DMS114 treated with DMSO at 0.1 percent for 48 hours (cell line): ENCODE measurements at regions not wholly inside any gene's neighbourhood (a gene's known extent, or its start where the extent isn't known, plus 50 kb on each side); places are given as distances from the start of the nearest gene placed in this dataset.

Experiments
- DNase-seq: peaks from one replicate; lab custom pipeline; 2025; ENCODE audit not compliant: unreplicated experiment; lab: John Stamatoyannopoulos, UW

GRCh38 chr6:10248378-10248843 is 166.5 kb downstream of the TFAP2A start:
- DNase-seq = no peak

GRCh38 chr6:10237298-10238038 is 177.4 kb downstream of the TFAP2A start:
- no peak for DNase-seq

GRCh38 chr6:10235344-10235743 is 179.5 kb downstream of the TFAP2A start:
- DNase-seq = no peak

GRCh38 chr6:10230531-10230930 is 184.3 kb downstream of the TFAP2A start:
- DNase-seq = no peak

- DNase-seq = no peak
These were observed 191.0 kb downstream of the TFAP2A start for GRCh38 chr6:10223841-10224240.

- DNase-seq = no peak
These were observed 193.7 kb downstream of the TFAP2A start for GRCh38 chr6:10221178-10221577.

- DNase-seq = no peak
These were observed 195.4 kb downstream of the TFAP2A start for GRCh38 chr6:10219510-10219909.

GRCh38 chr6:10217111-10217510 is 197.8 kb downstream of the TFAP2A start:
- DNase-seq = no peak

- DNase-seq = no peak
These were observed 199.4 kb downstream of the TFAP2A start for GRCh38 chr6:10215326-10216110.

- no peak for DNase-seq
These were observed 204.8 kb downstream of the TFAP2A start for GRCh38 chr6:10210052-10210451.

GRCh38 chr6:10205892-10206291 is 209.0 kb downstream of the TFAP2A start:
- no peak for DNase-seq

- DNase-seq = no peak
These were observed 209.8 kb downstream of the TFAP2A start for GRCh38 chr6:10205120-10205519.

- DNase-seq = no peak
These were observed 211.2 kb downstream of the TFAP2A start for GRCh38 chr6:10203651-10204050.

- DNase-seq = no peak
These were observed 212.3 kb downstream of the TFAP2A start for GRCh38 chr6:10202581-10202980.

- no peak for DNase-seq
These were observed 213.0 kb downstream of the TFAP2A start for GRCh38 chr6:10201606-10202510.

GRCh38 chr6:10196090-10196489 is 218.8 kb downstream of the TFAP2A start:
- no peak for DNase-seq

GRCh38 chr6:10194816-10195672 is 219.8 kb downstream of the TFAP2A start:
- DNase-seq = no peak

- DNase-seq = no peak
These were observed 221.6 kb downstream of the TFAP2A start for GRCh38 chr6:10193321-10193720.

- DNase-seq = no peak
These were observed 224.8 kb downstream of the TFAP2A start for GRCh38 chr6:10190042-10190441.
